ENCODE measurements at regions not wholly inside any gene's neighbourhood (a gene's known extent, or its start where the extent isn't known, plus 50 kb on each side); places are given as distances from the start of the nearest gene placed in this dataset.
"Not testable (repeated sequence)": the region's sequence is repeated elsewhere in the genome, so short reads cannot be mapped to it uniquely, and the experiment has no call there.

DNA sequence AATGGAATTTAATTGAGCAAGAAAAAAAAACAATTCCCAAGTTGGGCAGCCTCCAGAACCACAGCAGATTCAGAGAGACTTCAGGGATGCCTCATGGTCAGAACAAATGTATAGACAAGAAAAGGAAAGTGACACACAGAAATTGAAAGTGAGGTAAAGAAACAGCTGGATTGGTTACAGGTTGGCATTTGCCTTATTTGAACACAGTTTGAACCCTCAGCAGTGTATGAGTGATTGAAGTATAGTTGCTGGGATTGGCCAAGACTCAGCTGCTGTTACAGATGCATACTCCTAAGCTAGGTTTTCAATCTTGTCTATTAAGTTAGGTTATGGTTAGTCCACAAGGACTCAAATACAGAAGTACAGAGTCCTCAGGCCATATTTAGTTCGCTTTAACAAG, 57.9 kb upstream of the GOLGA8Q start:
- TF ChIP-seq, protein P1, sequence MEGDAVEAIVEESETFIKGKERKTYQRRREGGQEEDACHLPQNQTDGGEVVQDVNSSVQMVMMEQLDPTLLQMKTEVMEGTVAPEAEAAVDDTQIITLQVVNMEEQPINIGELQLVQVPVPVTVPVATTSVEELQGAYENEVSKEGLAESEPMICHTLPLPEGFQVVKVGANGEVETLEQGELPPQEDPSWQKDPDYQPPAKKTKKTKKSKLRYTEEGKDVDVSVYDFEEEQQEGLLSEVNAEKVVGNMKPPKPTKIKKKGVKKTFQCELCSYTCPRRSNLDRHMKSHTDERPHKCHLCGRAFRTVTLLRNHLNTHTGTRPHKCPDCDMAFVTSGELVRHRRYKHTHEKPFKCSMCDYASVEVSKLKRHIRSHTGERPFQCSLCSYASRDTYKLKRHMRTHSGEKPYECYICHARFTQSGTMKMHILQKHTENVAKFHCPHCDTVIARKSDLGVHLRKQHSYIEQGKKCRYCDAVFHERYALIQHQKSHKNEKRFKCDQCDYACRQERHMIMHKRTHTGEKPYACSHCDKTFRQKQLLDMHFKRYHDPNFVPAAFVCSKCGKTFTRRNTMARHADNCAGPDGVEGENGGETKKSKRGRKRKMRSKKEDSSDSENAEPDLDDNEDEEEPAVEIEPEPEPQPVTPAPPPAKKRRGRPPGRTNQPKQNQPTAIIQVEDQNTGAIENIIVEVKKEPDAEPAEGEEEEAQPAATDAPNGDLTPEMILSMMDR (IDR thresholded peaks at IDR 0.05 in 8 of 11, conservative IDR thresholded peaks at IDR 0.05 in 3 of 11), result not testable (repeated sequence)
- TF ChIP-seq POLR2AphosphoS5 (IDR thresholded peaks at IDR 0.05), result not testable (repeated sequence)

Data from spleen (tissue), 7 donors.